KMS-11 (cell line): ENCODE measurements at regions not wholly inside any gene's neighbourhood (a gene's known extent, or its start where the extent isn't known, plus 50 kb on each side); places are given as distances from the start of the nearest gene placed in this dataset.

Experiments
- H2AFZ ChIP-seq: fragments of 200-600 bp; sonication (generic); 2 replicates; pipeline ENCODE4 v1.6.1; 2016; ENCODE audit warnings: antibody characterized with exemption, mixed run types, low read depth
- H3K27ac ChIP-seq: fragments of 200-600 bp; sonication (generic); 2 replicates; pipeline ENCODE4 v1.6.1; 2016; ENCODE audit warnings: mild to moderate bottlenecking, mixed run types
- H3K27me3 ChIP-seq: fragments of 200-600 bp; sonication (generic); 2 replicates; pipeline ENCODE4 v1.6.1; 2017; ENCODE audit warnings: mild to moderate bottlenecking, low read depth, mixed run types, moderate library complexity; ENCODE audit not compliant: insufficient read depth
- H3K36me3 ChIP-seq: fragments of 200-600 bp; sonication (generic); 2 replicates; pipeline ENCODE4 v1.6.1; 2017; ENCODE audit warnings: mild to moderate bottlenecking, mixed run types; ENCODE audit not compliant: insufficient read depth
- H3K4me1 ChIP-seq: fragments of 200-600 bp; sonication (generic); 2 replicates; pipeline ENCODE4 v1.6.1; 2016; ENCODE audit warnings: mild to moderate bottlenecking, low read depth, mixed run types; ENCODE audit not compliant: poor library complexity, severe bottlenecking
- H3K4me2 ChIP-seq: fragments of 200-600 bp; sonication (generic); 2 replicates; pipeline ENCODE4 v1.7.0; 2016; ENCODE audit warnings: mild to moderate bottlenecking, mixed run types
- H3K4me3 ChIP-seq: fragments of 200-600 bp; sonication (generic); IDR thresholded peaks from 2 replicates; pipeline ENCODE4 v1.6.1; 2017; ENCODE audit warnings: low read depth, low read length, mixed read lengths; ENCODE audit not compliant: insufficient read depth
- H3K79me2 ChIP-seq: fragments of 200-600 bp; sonication (generic); 2 replicates; pipeline ENCODE4 v1.6.1; 2016; ENCODE audit warnings: low read depth, mixed run types; ENCODE audit not compliant: insufficient read depth
- H3K9ac ChIP-seq: fragments of 200-600 bp; sonication (generic); 2 replicates; pipeline ENCODE4 v1.6.1; 2016; ENCODE audit warnings: mild to moderate bottlenecking, mixed run types
- H4K20me1 ChIP-seq: fragments of 200-600 bp; sonication (generic); 2 replicates; pipeline ENCODE4 v1.6.1; 2016; ENCODE audit warnings: mild to moderate bottlenecking, mixed run types; ENCODE audit not compliant: insufficient read depth
- TF ChIP-seq, protein P1 (sequence below): fragments of 200-600 bp; sonication (generic); conservative IDR thresholded peaks from 2 replicates; pipeline ENCODE4 v1.6.1; 2017; ENCODE audit warnings: low read depth, mild to moderate bottlenecking, antibody characterized with exemption, low read length, moderate library complexity, mixed read lengths

DNA sequence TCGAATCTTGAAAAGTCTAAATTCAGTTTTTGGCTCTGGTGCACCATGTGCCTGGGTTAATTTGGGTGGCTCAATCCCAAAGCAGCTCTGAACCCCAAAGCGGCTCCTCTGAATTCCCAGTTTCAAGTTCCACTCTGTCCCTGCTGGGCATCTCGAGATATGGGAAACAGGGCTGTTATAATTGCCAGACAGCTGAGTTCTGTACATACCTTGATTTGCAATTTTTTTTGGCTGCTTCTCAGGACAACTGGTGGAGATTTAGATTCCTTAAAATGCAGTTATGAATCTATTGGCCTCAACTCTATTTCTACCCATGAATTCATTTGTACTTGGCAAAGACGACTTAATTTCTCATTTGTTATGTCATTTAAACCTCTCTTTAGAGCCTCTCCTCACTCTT is 808.5 kb downstream of the TLE4 start:
- no peak overlapping the region for H3K4me3 ChIP-seq

DNA sequence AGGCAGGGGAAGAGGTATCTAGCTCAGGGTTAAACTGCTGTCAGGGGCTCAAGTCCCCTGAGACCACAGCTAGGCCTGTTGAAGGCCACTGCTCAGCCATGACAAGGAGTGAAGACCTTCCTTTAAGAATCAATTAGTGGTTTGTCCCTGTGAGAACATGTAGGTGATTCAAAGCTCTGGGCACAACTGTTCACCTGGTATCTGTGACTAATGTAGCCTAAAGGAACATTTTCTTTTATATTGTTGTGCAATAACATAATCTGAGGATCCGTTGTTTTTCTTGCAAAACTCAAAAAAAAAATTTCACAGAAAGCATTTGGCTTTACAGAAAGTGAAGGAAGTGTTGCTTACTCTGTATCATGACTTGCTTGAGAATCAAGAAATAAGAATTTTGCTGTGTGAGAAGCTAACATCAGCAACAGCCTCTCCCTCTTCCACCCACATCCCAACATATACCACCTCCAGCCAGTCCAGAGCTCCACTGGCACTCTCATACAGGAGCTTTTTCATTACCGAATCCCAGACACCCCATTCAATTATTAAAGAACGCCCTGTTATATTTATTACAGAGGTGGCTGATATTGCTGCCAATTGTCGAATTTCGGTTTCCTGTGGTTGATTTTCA is 807.0 kb downstream of the TLE4 start:
- H3K79me2 ChIP-seq: no peaks in the 10 kb centered on the region
- H3K36me3 ChIP-seq: no peaks in the 10 kb centered on the region
- H2AFZ ChIP-seq: no peak overlapping the region
- H4K20me1 ChIP-seq: no peaks in the 10 kb centered on the region
- H3K27me3 ChIP-seq: no peaks in the 10 kb centered on the region
- no peaks in the 10 kb centered on the region for H3K4me1 ChIP-seq
- TF ChIP-seq, protein P1, sequence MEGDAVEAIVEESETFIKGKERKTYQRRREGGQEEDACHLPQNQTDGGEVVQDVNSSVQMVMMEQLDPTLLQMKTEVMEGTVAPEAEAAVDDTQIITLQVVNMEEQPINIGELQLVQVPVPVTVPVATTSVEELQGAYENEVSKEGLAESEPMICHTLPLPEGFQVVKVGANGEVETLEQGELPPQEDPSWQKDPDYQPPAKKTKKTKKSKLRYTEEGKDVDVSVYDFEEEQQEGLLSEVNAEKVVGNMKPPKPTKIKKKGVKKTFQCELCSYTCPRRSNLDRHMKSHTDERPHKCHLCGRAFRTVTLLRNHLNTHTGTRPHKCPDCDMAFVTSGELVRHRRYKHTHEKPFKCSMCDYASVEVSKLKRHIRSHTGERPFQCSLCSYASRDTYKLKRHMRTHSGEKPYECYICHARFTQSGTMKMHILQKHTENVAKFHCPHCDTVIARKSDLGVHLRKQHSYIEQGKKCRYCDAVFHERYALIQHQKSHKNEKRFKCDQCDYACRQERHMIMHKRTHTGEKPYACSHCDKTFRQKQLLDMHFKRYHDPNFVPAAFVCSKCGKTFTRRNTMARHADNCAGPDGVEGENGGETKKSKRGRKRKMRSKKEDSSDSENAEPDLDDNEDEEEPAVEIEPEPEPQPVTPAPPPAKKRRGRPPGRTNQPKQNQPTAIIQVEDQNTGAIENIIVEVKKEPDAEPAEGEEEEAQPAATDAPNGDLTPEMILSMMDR: no peak
- no peak overlapping the region for H3K4me2 ChIP-seq
- no peak overlapping the region for H3K4me3 ChIP-seq
- H3K9ac ChIP-seq: no peak overlapping the region
- H3K27ac ChIP-seq: no peak overlapping the region

More for the DNA sequence above, 808.5 kb downstream of the TLE4 start:
- Histone ChIP-seq H3K79me2 (no peaks in the 10 kb centered on the region), H3K9ac (no peak overlapping the region), H2AFZ (no peak overlapping the region), H3K27me3 (no peaks in the 10 kb centered on the region), H3K27ac (no peak overlapping the region), H3K36me3 (no peaks in the 10 kb centered on the region), H3K4me2 (no peak overlapping the region), H3K4me1 (no peaks in the 10 kb centered on the region), H4K20me1 (no peaks in the 10 kb centered on the region)
- TF ChIP-seq, protein P1: no peak

DNA sequence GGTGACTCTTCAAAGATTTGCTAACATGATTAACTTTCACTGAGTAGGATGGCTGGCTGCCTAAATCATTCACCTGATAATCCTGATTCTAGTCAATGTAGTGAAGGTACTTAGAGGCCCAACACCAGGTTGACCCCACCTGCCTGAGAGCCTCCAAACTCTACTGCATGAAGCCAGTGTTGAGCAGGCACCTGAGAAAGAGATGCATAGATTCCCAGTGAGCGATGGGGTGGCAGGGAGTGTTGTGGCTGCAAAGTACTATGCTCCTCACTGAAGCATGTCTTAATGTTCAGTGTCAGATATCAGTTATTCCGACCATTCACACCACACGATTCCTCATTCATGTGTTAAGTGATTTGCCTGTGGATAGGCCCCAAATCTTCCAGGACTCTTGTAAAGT is 804.4 kb downstream of the TLE4 start:
- Histone ChIP-seq H3K79me2 (no peaks in the 10 kb centered on the region), H3K4me1 (no peaks in the 10 kb centered on the region), H3K9ac (no peak overlapping the region), H4K20me1 (no peaks in the 10 kb centered on the region), H3K27ac (no peak overlapping the region), H2AFZ (no peak overlapping the region), H3K36me3 (no peaks in the 10 kb centered on the region), H3K4me2 (no peak overlapping the region), H3K4me3 (no peak overlapping the region), H3K27me3 (no peaks in the 10 kb centered on the region)
- TF ChIP-seq, protein P1: no peak

DNA sequence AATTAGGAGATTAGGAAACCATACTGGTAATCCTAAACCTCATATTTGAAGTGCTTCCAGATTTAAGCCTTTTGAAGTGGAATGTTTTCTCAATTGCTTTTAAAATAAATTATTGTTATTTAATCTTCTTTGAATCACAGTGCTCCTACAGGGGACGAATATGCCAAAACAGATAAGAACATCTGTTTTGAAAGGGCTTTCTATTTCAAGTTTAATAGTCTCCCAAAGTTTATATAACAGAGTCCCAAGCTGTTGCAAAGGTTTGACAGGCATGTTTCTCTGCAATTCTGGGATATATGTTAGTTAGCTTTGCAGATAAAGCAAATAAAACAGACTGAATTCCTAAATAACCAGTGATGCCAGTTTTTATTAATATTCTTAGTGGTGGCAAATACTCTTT is 803.7 kb downstream of the TLE4 start:
- H2AFZ ChIP-seq: no peak overlapping the region
- H3K4me3 ChIP-seq: no peak overlapping the region
- no peaks in the 10 kb centered on the region for H4K20me1 ChIP-seq
- TF ChIP-seq, protein P1: no peak
- H3K27ac ChIP-seq: no peak overlapping the region
- no peaks in the 10 kb centered on the region for H3K27me3 ChIP-seq
- H3K4me1 ChIP-seq: no peaks in the 10 kb centered on the region
- no peak overlapping the region for H3K9ac ChIP-seq
- H3K4me2 ChIP-seq: no peak overlapping the region
- H3K79me2 ChIP-seq: no peaks in the 10 kb centered on the region
- no peaks in the 10 kb centered on the region for H3K36me3 ChIP-seq
